ENCODE measurements at regions not wholly inside any gene's neighbourhood (a gene's known extent, or its start where the extent isn't known, plus 50 kb on each side); places are given as distances from the start of the nearest gene placed in this dataset.

DNA sequence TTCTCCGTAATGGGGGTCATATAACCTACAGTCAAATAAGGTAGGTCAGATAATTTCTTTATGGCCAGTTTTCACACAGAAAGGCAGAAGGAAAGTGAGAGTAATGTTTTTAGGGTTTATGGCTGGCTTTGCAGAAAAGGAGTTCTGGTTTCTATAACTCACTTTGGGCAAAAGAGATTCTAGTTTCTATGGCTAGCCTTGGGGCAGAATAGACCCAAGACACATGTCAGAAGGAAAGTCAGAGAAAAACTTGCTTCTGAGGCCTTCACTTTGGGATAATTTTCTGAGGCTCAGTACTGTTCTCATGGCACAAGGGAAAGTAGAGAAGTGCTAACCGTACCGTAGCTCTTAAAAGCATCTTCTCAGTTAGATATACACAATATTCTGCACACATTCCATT, 1145.3 kb downstream of the EFNA5 start:
- no peaks in the 10 kb centered on the region for H3K4me1 ChIP-seq
- H3K9me3 ChIP-seq, result no peaks in the 10 kb centered on the region
- intact Hi-C loops (cut with DNase I), result no loop called here
- H3K4me3 ChIP-seq, result no peak overlapping the region
- H3K27ac ChIP-seq, result no peak overlapping the region
- DNase-seq, result no peak
- ATAC-seq, result no peak
- no peak for TF ChIP-seq CTCF (IDR thresholded peaks at IDR 0.05)
- no peaks in the 10 kb centered on the region for H3K36me3 ChIP-seq
- 89 to 96% methylated on average over 3 of the region's 3 CpGs for WGBS, 2 donors
- H3K27me3 ChIP-seq, result no peaks in the 10 kb centered on the region

- H3K27me3 ChIP-seq, result no peaks in the 10 kb centered on the region
- no peak for TF ChIP-seq CTCF (IDR thresholded peaks at IDR 0.05)
- intact Hi-C loops (cut with DNase I), result no loop called here
- no peak overlapping the region for H3K27ac ChIP-seq
- H3K4me1 ChIP-seq, result no peaks in the 10 kb centered on the region
- H3K9me3 ChIP-seq, result no peaks in the 10 kb centered on the region
- no peaks in the 10 kb centered on the region for H3K36me3 ChIP-seq
- ATAC-seq, result no peak
- no peak for DNase-seq
- H3K4me3 ChIP-seq, result no peak overlapping the region
Measured at GRCh38 chr5:106523852-106524251, 1146.9 kb downstream of the EFNA5 start.

DNA sequence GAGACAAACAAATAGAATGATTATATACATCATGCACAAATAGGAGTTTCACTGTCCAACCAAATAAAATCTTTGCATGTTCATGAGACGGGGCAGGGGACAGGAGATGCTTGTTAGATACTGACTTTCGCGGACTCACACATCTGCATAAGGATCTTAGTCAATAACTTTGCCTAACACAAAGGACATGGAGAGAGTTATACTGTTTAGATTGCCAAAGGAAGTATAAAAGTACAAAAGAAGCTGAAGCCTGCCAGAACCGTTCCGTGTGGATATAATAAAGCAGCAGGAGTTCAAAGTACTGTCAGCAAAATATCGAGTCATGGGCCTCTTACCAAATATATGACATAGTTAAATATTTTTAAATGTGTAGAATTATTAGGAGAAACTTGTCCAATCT, 1148.4 kb downstream of the EFNA5 start:
- no peak overlapping the region for H3K4me3 ChIP-seq
- H3K27me3 ChIP-seq, result no peaks in the 10 kb centered on the region
- ATAC-seq (no peak), DNase-seq (no peak)
- H3K36me3 ChIP-seq, result no peaks in the 10 kb centered on the region
- intact Hi-C loops (cut with DNase I), result no loop called here
- H3K9me3 ChIP-seq, result no peaks in the 10 kb centered on the region
- no peak overlapping the region for H3K27ac ChIP-seq
- 52 to 83% methylated on average over 6 of the region's 6 CpGs for WGBS, 2 donors
- no peak for TF ChIP-seq CTCF (IDR thresholded peaks at IDR 0.05)
- H3K4me1 ChIP-seq, result no peaks in the 10 kb centered on the region

DNA sequence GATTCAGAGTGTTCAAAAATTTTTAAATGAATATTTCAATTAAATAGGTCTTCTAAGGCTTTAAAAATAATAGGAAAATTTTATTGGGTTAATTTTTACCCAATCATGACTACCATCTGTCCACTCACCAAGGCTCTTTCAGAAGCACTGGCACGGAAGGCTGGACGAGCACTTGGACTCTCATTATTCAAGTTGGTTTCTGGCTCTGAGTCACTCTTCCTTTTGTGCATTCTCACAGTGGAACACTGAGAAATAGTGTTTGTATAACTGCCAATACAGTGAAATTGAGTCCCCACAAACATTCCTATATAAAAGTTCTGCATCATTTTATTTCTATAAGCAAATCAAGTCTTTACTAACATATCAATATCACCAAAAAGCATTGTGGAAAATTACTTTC, 1149.0 kb downstream of the EFNA5 start:
- no peaks in the 10 kb centered on the region for H3K27me3 ChIP-seq
- H3K36me3 ChIP-seq, result no peaks in the 10 kb centered on the region
- ATAC-seq (peak in 1 of 8 donors; percentile 56), DNase-seq (no peak)
- TF ChIP-seq CTCF (IDR thresholded peaks at IDR 0.05), result no peak
- no peaks in the 10 kb centered on the region for H3K4me1 ChIP-seq
- no peak overlapping the region for H3K27ac ChIP-seq
- 22 to 29% methylated on average over 2 of the region's 2 CpGs for WGBS, 2 donors
- H3K4me3 ChIP-seq, result no peak overlapping the region
- H3K9me3 ChIP-seq, result no peaks in the 10 kb centered on the region
- intact Hi-C loops (cut with DNase I), result no loop called here

DNA sequence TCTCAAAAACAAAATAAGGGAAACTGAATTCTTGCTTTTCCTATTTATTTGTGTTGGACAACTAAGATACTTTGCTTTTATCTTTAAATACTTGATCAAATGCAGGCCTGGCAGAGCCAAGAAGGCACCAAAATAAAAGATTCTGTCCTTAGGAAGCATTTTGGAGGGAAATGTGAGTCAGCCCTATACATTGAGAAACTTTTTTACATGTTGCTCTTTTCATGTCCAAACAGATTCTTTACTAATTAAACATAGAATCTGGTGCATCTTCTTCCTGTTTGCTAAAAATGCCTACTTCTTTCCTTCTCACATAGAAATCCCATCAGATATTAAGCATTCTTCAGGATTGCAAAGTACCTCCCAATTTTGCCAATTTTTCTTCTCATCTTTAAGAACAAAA, 1160.4 kb downstream of the EFNA5 start:
- H3K9me3 ChIP-seq, result peaks cover 0 to 4% (median 0%) of the 10 kb centered on the region in 11 donors
- H3K4me1 ChIP-seq, result no peaks in the 10 kb centered on the region
- no peak for DNase-seq
- H3K27me3 ChIP-seq, result no peaks in the 10 kb centered on the region
- ATAC-seq, result no peak
- H3K4me3 ChIP-seq, result no peak overlapping the region
- no peaks in the 10 kb centered on the region for H3K36me3 ChIP-seq
- TF ChIP-seq CTCF (IDR thresholded peaks at IDR 0.05), result no peak
- intact Hi-C loops (cut with DNase I), result no loop called here
- H3K27ac ChIP-seq, result no peak overlapping the region
